ACC112 (cell line): ENCODE measurements at regions not wholly inside any gene's neighbourhood (a gene's known extent, or its start where the extent isn't known, plus 50 kb on each side); places are given as distances from the start of the nearest gene placed in this dataset.

Experiments used
- H2AFZ ChIP-seq: fragments of 200-600 bp; sonication (generic); one replicate; pipeline ENCODE4 v1.6.0; 2017; ENCODE audit warnings: antibody characterized with exemption, low read length; ENCODE audit not compliant: unreplicated experiment
- H3K27ac ChIP-seq: fragments of 200-600 bp; sonication (generic); 2 replicates; pipeline ENCODE4 v1.5.1; 2014; ENCODE audit warnings: low read depth, mild to moderate bottlenecking, antibody characterized with exemption, low read length, moderate library complexity
- H3K27me3 ChIP-seq: fragments of 200-600 bp; sonication (generic); 2 replicates; pipeline ENCODE4 v1.6.1; 2014; ENCODE audit warnings: mild to moderate bottlenecking, antibody characterized with exemption, low read length, moderate library complexity, mixed read lengths; ENCODE audit not compliant: insufficient read depth
- H3K36me3 ChIP-seq: fragments of 200-600 bp; sonication (generic); 2 replicates; pipeline ENCODE4 v1.6.1; 2016; ENCODE audit warnings: mild to moderate bottlenecking, antibody characterized with exemption, low read length, moderate library complexity, mixed read lengths; ENCODE audit not compliant: insufficient read depth
- H3K4me1 ChIP-seq: fragments of 200-600 bp; sonication (generic); one replicate; pipeline ENCODE4 v1.6.1; 2016; ENCODE audit warnings: low read length, mixed read lengths; ENCODE audit not compliant: insufficient read depth, unreplicated experiment, control insufficient read depth
- H3K4me3 ChIP-seq: fragments of 200-600 bp; sonication (generic); 2 replicates; pipeline ENCODE4 v1.5.1; 2014; ENCODE audit warnings: mild to moderate bottlenecking, low read depth, low read length
- H3K79me2 ChIP-seq: fragments of 200-600 bp; sonication (generic); one replicate; pipeline ENCODE4 v1.6.0; 2016; ENCODE audit warnings: low read length; ENCODE audit not compliant: control insufficient read depth, unreplicated experiment, insufficient read depth

DNA sequence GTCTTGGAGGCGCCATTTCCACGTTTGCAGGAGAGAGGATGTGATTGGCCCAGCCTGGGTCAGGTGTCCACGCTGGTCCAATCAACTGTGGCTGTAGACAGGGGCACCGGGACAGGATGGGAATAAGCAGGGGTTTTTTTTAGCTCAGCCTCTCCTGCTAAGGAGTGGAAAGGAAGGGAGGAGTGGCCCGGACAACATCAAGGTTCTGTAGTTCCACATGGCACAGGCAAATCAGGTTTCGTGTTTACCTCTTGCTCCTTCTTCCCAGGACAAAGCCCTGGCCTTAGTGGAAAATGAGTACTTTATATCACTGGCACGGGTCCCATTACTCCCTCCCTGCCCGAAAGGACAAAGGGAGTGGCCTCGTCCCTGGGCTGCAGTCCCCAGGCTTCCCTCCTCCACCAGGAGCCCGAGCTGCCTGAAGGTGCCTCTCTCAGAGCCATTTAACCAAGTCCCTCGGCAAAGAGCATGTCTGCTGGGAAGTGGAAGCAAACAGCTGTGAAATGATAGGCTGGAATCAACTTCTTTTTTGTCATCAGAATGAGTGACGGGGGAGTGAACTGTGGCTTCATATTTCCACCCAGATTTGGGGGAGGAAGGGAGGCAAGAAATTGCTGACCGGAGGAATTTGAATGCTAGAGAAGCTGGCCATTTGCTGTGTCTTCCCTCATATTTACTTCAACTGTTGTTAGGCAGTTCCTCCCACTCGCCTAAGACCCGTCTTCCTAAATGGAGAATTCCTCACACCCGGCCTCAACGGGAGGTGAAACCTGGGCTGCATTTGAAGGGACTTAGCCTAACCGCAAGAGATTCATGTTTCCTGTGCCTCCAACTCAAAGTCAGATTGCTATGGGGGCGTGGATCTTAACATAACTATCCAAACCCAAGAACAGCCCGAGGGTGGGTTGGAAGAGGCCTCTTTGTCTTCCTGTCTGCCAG lies 84.9 kb upstream of the SLC44A3 start:
- peak overlapping the region; percentile 87 for H3K27ac ChIP-seq
- H3K4me3 ChIP-seq, result peak overlapping the region; percentile 55
- no peaks in the 10 kb centered on the region for H3K36me3 ChIP-seq
- peak overlapping the region; percentile 74 for H2AFZ ChIP-seq
- H3K79me2 ChIP-seq, result no peaks in the 10 kb centered on the region
- peaks cover 53% of the 10 kb centered on the region for H3K4me1 ChIP-seq
- H3K27me3 ChIP-seq, result no peaks in the 10 kb centered on the region

GRCh38 chr1:94731891-94732290 lies 88.3 kb upstream of the SLC44A3 start:
- no peaks in the 10 kb centered on the region for H3K36me3 ChIP-seq
- no peaks in the 10 kb centered on the region for H3K79me2 ChIP-seq
- no peak overlapping the region for H2AFZ ChIP-seq
- H3K27me3 ChIP-seq, result no peaks in the 10 kb centered on the region
- no peak overlapping the region for H3K27ac ChIP-seq
- H3K4me1 ChIP-seq, result peaks cover 51% of the 10 kb centered on the region
- no peak overlapping the region for H3K4me3 ChIP-seq

- Histone ChIP-seq H2AFZ (no peak overlapping the region), H3K4me3 (no peak overlapping the region), H3K4me1 (peaks cover 43% of the 10 kb centered on the region), H3K79me2 (no peaks in the 10 kb centered on the region), H3K27ac (no peak overlapping the region), H3K27me3 (no peaks in the 10 kb centered on the region), H3K36me3 (no peaks in the 10 kb centered on the region)
Measured at GRCh38 chr1:94730450-94730849, 89.7 kb upstream of the SLC44A3 start.

GRCh38 chr1:94729267-94729666 lies 90.9 kb upstream of the SLC44A3 start:
- peak overlapping the region; percentile 58 for H2AFZ ChIP-seq
- peaks cover 34% of the 10 kb centered on the region for H3K4me1 ChIP-seq
- peak overlapping the region; percentile 30 for H3K4me3 ChIP-seq
- no peaks in the 10 kb centered on the region for H3K27me3 ChIP-seq
- H3K36me3 ChIP-seq, result no peaks in the 10 kb centered on the region
- no peaks in the 10 kb centered on the region for H3K79me2 ChIP-seq
- peak overlapping the region; percentile 61 for H3K27ac ChIP-seq

DNA sequence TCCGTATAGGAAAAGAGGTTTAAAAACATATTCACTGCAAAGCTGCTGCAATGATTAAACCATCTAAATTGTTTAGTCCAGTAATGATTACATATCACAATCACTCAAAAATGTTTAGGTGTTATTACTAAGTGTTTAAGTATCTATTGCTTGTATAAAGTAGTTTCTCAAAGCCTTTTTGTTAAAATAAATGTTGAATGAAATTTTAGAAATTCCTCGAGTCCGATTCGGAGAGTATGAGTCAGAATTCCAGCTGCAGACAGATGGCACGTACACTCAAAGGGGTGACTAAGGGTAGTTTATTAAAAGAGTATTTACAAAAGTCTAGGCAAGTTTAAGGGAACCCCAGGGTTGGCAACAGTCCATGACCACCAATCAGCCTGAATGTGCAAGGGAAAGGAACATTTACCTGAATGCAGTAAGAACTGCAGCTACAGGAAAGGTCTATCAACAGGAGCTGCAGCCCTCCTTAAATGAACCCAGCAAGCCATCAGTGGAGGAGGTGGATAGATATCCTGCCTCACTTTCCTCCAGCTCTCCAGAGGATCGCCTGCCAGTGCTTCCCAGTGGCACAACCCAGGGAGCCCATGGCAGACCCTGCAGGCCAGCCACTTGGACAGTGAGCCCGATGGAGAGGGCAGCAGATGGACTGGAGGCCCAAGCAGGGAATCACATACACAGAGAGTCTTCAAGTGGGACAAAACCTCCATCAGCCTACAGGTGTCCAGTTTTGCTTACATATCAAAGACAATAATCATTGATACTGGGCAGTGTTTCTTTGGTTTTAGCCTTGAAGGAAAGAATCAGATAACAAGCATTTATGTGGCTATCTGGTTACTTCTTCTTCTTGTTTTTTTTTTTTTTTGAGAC lies 92.1 kb upstream of the SLC44A3 start:
- no peaks in the 10 kb centered on the region for H3K36me3 ChIP-seq
- H3K4me1 ChIP-seq, result peaks cover 34% of the 10 kb centered on the region
- no peaks in the 10 kb centered on the region for H3K27me3 ChIP-seq
- no peak overlapping the region for H3K4me3 ChIP-seq
- H2AFZ ChIP-seq, result no peak overlapping the region
- peak overlapping the region; percentile 69 for H3K27ac ChIP-seq
- H3K79me2 ChIP-seq, result no peaks in the 10 kb centered on the region

GRCh38 chr1:94726981-94727685 lies 93.0 kb upstream of the SLC44A3 start:
- no peaks in the 10 kb centered on the region for H3K79me2 ChIP-seq
- no peaks in the 10 kb centered on the region for H3K27me3 ChIP-seq
- peak overlapping the region; percentile 69 for H3K27ac ChIP-seq
- no peak overlapping the region for H2AFZ ChIP-seq
- peaks cover 31% of the 10 kb centered on the region for H3K4me1 ChIP-seq
- H3K4me3 ChIP-seq, result no peak overlapping the region
- H3K36me3 ChIP-seq, result no peaks in the 10 kb centered on the region

DNA sequence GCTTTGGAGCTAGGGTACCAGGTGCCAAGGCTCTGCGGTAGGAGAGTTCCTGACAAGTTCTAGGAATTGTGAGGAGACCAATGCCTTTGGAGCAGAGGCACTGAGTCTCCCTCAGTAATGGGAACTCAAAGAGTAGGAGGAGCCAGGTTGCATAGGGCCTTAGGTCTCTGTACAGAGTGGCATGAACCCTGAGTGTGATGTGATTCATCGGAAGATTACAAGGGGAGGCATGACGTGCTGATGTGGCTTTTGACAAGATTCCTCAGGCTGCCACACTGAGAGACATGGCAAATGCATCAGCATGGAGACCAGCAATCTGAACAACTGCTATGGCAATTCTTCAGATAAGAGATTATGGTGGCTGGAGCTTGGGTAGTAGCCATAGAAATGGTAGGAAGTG lies 94.6 kb upstream of the SLC44A3 start:
- H3K4me1 ChIP-seq, result peaks cover 24% of the 10 kb centered on the region
- H3K36me3 ChIP-seq, result no peaks in the 10 kb centered on the region
- H3K4me3 ChIP-seq, result no peak overlapping the region
- H3K27ac ChIP-seq, result no peak overlapping the region
- H2AFZ ChIP-seq, result no peak overlapping the region
- no peaks in the 10 kb centered on the region for H3K27me3 ChIP-seq
- no peaks in the 10 kb centered on the region for H3K79me2 ChIP-seq

- H3K27ac ChIP-seq, result no peak overlapping the region
Measured at GRCh38 chr1:94723894-94724293, 96.3 kb upstream of the SLC44A3 start.

GRCh38 chr1:94723463-94723862 lies 96.7 kb upstream of the SLC44A3 start:
- H3K27ac ChIP-seq, result no peak overlapping the region
- H3K36me3 ChIP-seq, result no peaks in the 10 kb centered on the region
- H3K4me1 ChIP-seq, result peaks cover 15% of the 10 kb centered on the region
- no peak overlapping the region for H3K4me3 ChIP-seq
- H2AFZ ChIP-seq, result no peak overlapping the region
- H3K27me3 ChIP-seq, result no peaks in the 10 kb centered on the region
- H3K79me2 ChIP-seq, result no peaks in the 10 kb centered on the region

More at GRCh38 chr1:94723894-94724293, 96.3 kb upstream of the SLC44A3 start:
- Histone ChIP-seq H3K27me3 (no peaks in the 10 kb centered on the region), H3K79me2 (no peaks in the 10 kb centered on the region), H2AFZ (no peak overlapping the region), H3K36me3 (no peaks in the 10 kb centered on the region), H3K4me1 (peaks cover 17% of the 10 kb centered on the region), H3K4me3 (no peak overlapping the region)

DNA sequence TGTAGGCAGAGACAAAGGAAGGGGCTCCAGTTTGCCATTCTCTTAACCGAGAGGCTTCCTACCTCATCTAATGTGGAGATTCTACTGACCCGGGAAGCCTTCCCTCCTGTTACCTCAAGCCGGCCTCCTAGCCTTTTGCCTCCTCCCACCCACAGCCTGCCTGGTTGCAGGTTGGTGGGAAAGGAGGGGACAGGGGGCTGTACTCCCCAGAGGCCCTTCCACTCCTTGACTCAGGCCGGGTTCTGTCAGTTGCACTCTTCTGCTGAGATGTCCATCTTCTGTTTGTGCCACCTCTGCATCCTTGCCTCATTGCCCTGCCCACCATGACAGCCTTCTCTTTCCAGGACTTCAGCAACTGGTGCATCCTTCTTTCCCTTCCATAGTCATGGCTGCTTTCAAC lies 98.0 kb upstream of the SLC44A3 start:
- Histone ChIP-seq H2AFZ (no peak overlapping the region), H3K4me3 (no peak overlapping the region), H3K27ac (no peak overlapping the region)

More for the DNA sequence above, 98.0 kb upstream of the SLC44A3 start:
- H3K36me3 ChIP-seq, result no peaks in the 10 kb centered on the region
- peaks cover 3% of the 10 kb centered on the region for H3K4me1 ChIP-seq
- H3K79me2 ChIP-seq, result no peaks in the 10 kb centered on the region
- no peaks in the 10 kb centered on the region for H3K27me3 ChIP-seq
